H9 (cell line): ENCODE measurements at regions not wholly inside any gene's neighbourhood (a gene's known extent, or its start where the extent isn't known, plus 50 kb on each side); places are given as distances from the start of the nearest gene placed in this dataset.

ENCODE experiments used
- DNase-seq: peaks from one replicate; pipeline ENCODE4 v3.0.0-alpha.2; 2017
- H2AFZ ChIP-seq: one replicate; pipeline ENCODE4 v1.6.1; 2013; ENCODE audit warnings: mild to moderate bottlenecking, low read length, control low read depth, moderate library complexity
- H2AK5ac ChIP-seq: 2 replicates; pipeline ENCODE4 v1.6.1; 2013; ENCODE audit warnings: low read length, control low read depth, mixed read lengths; ENCODE audit not compliant: insufficient read length
- H2BK120ac ChIP-seq: one replicate; pipeline ENCODE4 v1.6.1; 2013; ENCODE audit warnings: low read depth, mild to moderate bottlenecking, low read length, control low read depth, inconsistent platforms; ENCODE audit not compliant: poor library complexity, severe bottlenecking
- H2BK12ac ChIP-seq: 2 replicates; pipeline ENCODE4 v1.6.1; 2013; ENCODE audit warnings: low read length, control low read depth, mixed read lengths, low read depth; ENCODE audit not compliant: insufficient read length
- H2BK15ac ChIP-seq: 2 replicates; pipeline ENCODE4 v1.6.1; 2013; ENCODE audit warnings: low read depth, low read length, control low read depth
- H2BK20ac ChIP-seq: one replicate; pipeline ENCODE4 v1.6.1; 2013; ENCODE audit warnings: low read depth, mild to moderate bottlenecking, low read length, control low read depth, inconsistent platforms; ENCODE audit not compliant: poor library complexity, severe bottlenecking
- H2BK5ac ChIP-seq: 2 replicates; pipeline ENCODE4 v1.6.1; 2013; ENCODE audit warnings: low read length, control low read depth, mixed read lengths; ENCODE audit not compliant: insufficient read length
- H3K14ac ChIP-seq: 2 replicates; pipeline ENCODE4 v1.6.1; 2013; ENCODE audit warnings: low read length, control low read depth; ENCODE audit not compliant: insufficient read depth
- H3K18ac ChIP-seq: 2 replicates; pipeline ENCODE4 v1.6.1; 2013; ENCODE audit warnings: low read depth, mild to moderate bottlenecking, mixed read lengths, low read length, control low read depth; ENCODE audit not compliant: insufficient read length
- H3K23ac ChIP-seq: 2 replicates; pipeline ENCODE4 v1.6.1; 2013; ENCODE audit warnings: low read length, control low read depth, mixed read lengths, low read depth; ENCODE audit not compliant: insufficient read length
- H3K23me2 ChIP-seq: 2 replicates; pipeline ENCODE4 v1.6.1; 2013; ENCODE audit warnings: low read depth, mild to moderate bottlenecking, mixed read lengths, low read length, control low read depth; ENCODE audit not compliant: insufficient read length, poor library complexity, severe bottlenecking
- H3K27ac ChIP-seq: 2 replicates; pipeline ENCODE4 v1.5.1; 2013; ENCODE audit warnings: low read length, control low read depth, mixed read lengths, low read depth; ENCODE audit not compliant: insufficient read length
- H3K27me3 ChIP-seq: 2 replicates; pipeline ENCODE4 v1.6.1; 2013; ENCODE audit warnings: low read length, control low read depth, inconsistent platforms; ENCODE audit not compliant: insufficient read depth
- H3K4ac ChIP-seq: 2 replicates; pipeline ENCODE4 v1.6.1; 2013; ENCODE audit warnings: low read depth, mild to moderate bottlenecking, control low read depth, inconsistent platforms, low read length, moderate library complexity
- H3K4me1 ChIP-seq: 2 replicates; pipeline ENCODE4 v1.6.1; 2013; ENCODE audit warnings: low read length, control low read depth, inconsistent platforms; ENCODE audit not compliant: insufficient read depth
- H3K4me2 ChIP-seq: 2 replicates; pipeline ENCODE4 v1.6.1; 2013; ENCODE audit warnings: low read length, control low read depth, mixed read lengths; ENCODE audit not compliant: insufficient read length, insufficient read depth
- H3K56ac ChIP-seq: 2 replicates; pipeline ENCODE4 v1.6.1; 2013; ENCODE audit warnings: low read depth, mild to moderate bottlenecking, mixed read lengths, low read length, control low read depth; ENCODE audit not compliant: insufficient read length
- H3K79me1 ChIP-seq: 2 replicates; pipeline ENCODE4 v1.6.1; 2013; ENCODE audit warnings: low read depth, mild to moderate bottlenecking, moderate library complexity, low read length, control low read depth, inconsistent platforms; ENCODE audit not compliant: insufficient read depth, poor library complexity, severe bottlenecking
- H3K79me2 ChIP-seq: 2 replicates; pipeline ENCODE4 v1.6.1; 2013; ENCODE audit warnings: low read length, control low read depth, inconsistent platforms; ENCODE audit not compliant: insufficient read depth
- H3K9ac ChIP-seq: 2 replicates; pipeline ENCODE4 v1.6.1; 2013; ENCODE audit warnings: low read length, control low read depth, mixed read lengths; ENCODE audit not compliant: insufficient read length; ENCODE audit errors: extremely low read depth
- H3K9me3 ChIP-seq: one replicate; pipeline ENCODE4 v1.6.1; 2013; ENCODE audit warnings: low read depth, low read length, inconsistent platforms; ENCODE audit not compliant: control insufficient read depth
- H3T11ph ChIP-seq: one replicate; pipeline ENCODE4 v1.6.1; 2013; ENCODE audit warnings: mild to moderate bottlenecking, low read length, control low read depth, inconsistent platforms
- H4K20me1 ChIP-seq: one replicate; pipeline ENCODE4 v1.6.1; 2013; ENCODE audit not compliant: control insufficient read depth, insufficient read length, insufficient read depth
- H4K5ac ChIP-seq: 2 replicates; pipeline ENCODE4 v1.6.1; 2013; ENCODE audit warnings: low read depth, mild to moderate bottlenecking, mixed read lengths, low read length, control low read depth; ENCODE audit not compliant: insufficient read length
- H4K8ac ChIP-seq: replicated peaks from 2 replicates; pipeline ENCODE4 v1.6.1; 2013; ENCODE audit warnings: low read length, control low read depth, mixed read lengths, low read depth; ENCODE audit not compliant: insufficient read length
- H4K91ac ChIP-seq: 2 replicates; pipeline ENCODE4 v1.6.1; 2013; ENCODE audit warnings: low read depth, mild to moderate bottlenecking, moderate library complexity, mixed read lengths, low read length, control low read depth; ENCODE audit not compliant: insufficient read length
- H3K27ac Mint-ChIP-seq, 3 experiments: 2 replicates in 2 of 3; 3 replicates in 1 of 3; pipeline ENCODE4 v1.8.0; 2020 to 2021; ENCODE audit warnings: mixed read lengths in 3 of 3, mild to moderate bottlenecking in 1 of 3, moderate library complexity in 1 of 3
- H3K27me3 Mint-ChIP-seq: 2 replicates; pipeline ENCODE4 v1.8.0; 2021; ENCODE audit warnings: low read depth, mild to moderate bottlenecking, moderate library complexity, mixed read lengths
- H3K36me3 Mint-ChIP-seq, 3 experiments: 2 replicates in 2 of 3; 3 replicates in 1 of 3; pipeline ENCODE4 v1.8.0; 2020 to 2021; ENCODE audit warnings: low read depth in 3 of 3, mixed read lengths in 3 of 3; ENCODE audit not compliant: insufficient read depth in 1 of 3
- H3K4me1 Mint-ChIP-seq, 2 experiments: 2 replicates each; pipeline ENCODE4 v1.8.0; 2020; ENCODE audit warnings: mixed read lengths in 2 of 2
- H3K4me3 Mint-ChIP-seq, 2 experiments: 2 replicates in 1 of 2; 3 replicates in 1 of 2; pipeline ENCODE4 v1.8.0; 2020 to 2021; ENCODE audit warnings: mild to moderate bottlenecking in 2 of 2, mixed read lengths in 2 of 2, moderate library complexity in 1 of 2
- H3K9me3 Mint-ChIP-seq, 2 experiments: 2 replicates in 1 of 2; 3 replicates in 1 of 2; pipeline ENCODE4 v1.8.0; 2020; ENCODE audit warnings: mild to moderate bottlenecking in 2 of 2, mixed read lengths in 2 of 2, moderate library complexity in 1 of 2
- CTCF ChIP-seq: fragments of 200-600 bp; sonication (generic); conservative IDR thresholded peaks from 3 replicates; pipeline ENCODE4 v1.8.0; 2021; ENCODE audit warnings: antibody characterized with exemption, mild to moderate bottlenecking
- WGBS: extraction: QIAGEN DNeasy Blood & Tissue Kit; methylation state at CpG from one replicate; pipeline ENCODE4 v1.1.7; 2013; ENCODE audit warnings: missing lambda C conversion rate, low lambda C conversion rate, mixed read lengths; ENCODE audit not compliant: insufficient read length; ENCODE audit errors: extremely low coverage; 5-methylcytosine and 5-hydroxymethylcytosine counted together

- no peak overlapping the region for H3K9ac ChIP-seq
- no peak overlapping the region for H3T11ph ChIP-seq
- Mint-ChIP-seq H3K4me3 (no peak overlapping the region), H3K36me3 (no peaks in the 10 kb centered on the region), H3K27me3 (peaks cover 30% of the 10 kb centered on the region), H3K4me1 (peaks cover 0 to 2% of the 10 kb centered on the region in 2 experiments; a peak in 2 of 4 replicates), H3K9me3 (no peaks in the 10 kb centered on the region), H3K27ac (no peak overlapping the region)
- no peaks in the 10 kb centered on the region for H3K79me2 ChIP-seq
- H3K27me3 ChIP-seq, result no peaks in the 10 kb centered on the region
- H3K79me1 ChIP-seq, result no peaks in the 10 kb centered on the region
- H3K4ac ChIP-seq, result no peak overlapping the region
- no peak overlapping the region for H2BK12ac ChIP-seq
- H3K27ac ChIP-seq, result no peak overlapping the region
- no CpG with 5 or more reads among the region's 6 CpGs for WGBS
- H2BK20ac ChIP-seq, result no peak overlapping the region
- no peak overlapping the region for H2BK15ac ChIP-seq
- H3K4me1 ChIP-seq, result no peaks in the 10 kb centered on the region
- no peaks in the 10 kb centered on the region for H4K20me1 ChIP-seq
- no peaks in the 10 kb centered on the region for H3K9me3 ChIP-seq
- H2AFZ ChIP-seq, result no peak overlapping the region
- no peak overlapping the region for H3K56ac ChIP-seq
- H2AK5ac ChIP-seq, result no peak overlapping the region
- TF ChIP-seq CTCF, result no peak
- H2BK120ac ChIP-seq, result no peak overlapping the region
- H3K23me2 ChIP-seq, result no peaks in the 10 kb centered on the region
- H3K4me2 ChIP-seq, result no peak overlapping the region
- H3K23ac ChIP-seq, result no peak overlapping the region
- no peak for DNase-seq
- no peak overlapping the region for H4K91ac ChIP-seq
- H3K14ac ChIP-seq, result no peak overlapping the region
- H4K8ac ChIP-seq, result no peak overlapping the region
- H4K5ac ChIP-seq, result no peak overlapping the region
- no peak overlapping the region for H3K18ac ChIP-seq
- no peak overlapping the region for H2BK5ac ChIP-seq
Observed at GRCh38 chr11:27603376-27603990, 96.8 kb downstream of the BDNF start.
